GM12872 (cell line): ENCODE measurements at regions not wholly inside any gene's neighbourhood (a gene's known extent, or its start where the extent isn't known, plus 50 kb on each side); places are given as distances from the start of the nearest gene placed in this dataset.

Experiments
- TF ChIP-seq, protein P1 (sequence below): IDR thresholded peaks from 3 replicates; pipeline ENCODE4 v1.5.1; 2011; ENCODE audit warnings: low read depth, mild to moderate bottlenecking, low read length, moderate library complexity; ENCODE audit not compliant: insufficient read depth

DNA sequence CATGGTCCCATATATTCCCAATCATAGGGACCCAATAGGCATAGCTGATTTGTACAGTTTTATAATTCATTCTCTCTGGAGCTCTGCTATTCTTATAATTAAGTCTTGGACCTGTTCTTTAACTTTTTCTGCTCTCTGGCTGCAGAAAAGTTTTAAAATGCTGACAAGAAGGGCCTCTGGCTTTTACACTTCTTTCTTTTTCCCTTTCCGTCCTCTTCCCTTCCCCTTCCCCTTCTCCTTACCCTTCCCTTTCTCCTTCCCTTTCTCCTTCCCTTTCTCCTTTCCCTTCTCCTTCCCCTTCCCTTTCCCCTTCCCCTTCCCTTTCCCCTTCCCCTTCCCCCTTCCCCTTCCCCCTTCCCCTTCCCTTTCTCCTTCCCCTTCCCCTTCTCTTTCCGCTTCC lies 101.3 kb upstream of the TPK1 start:
- TF ChIP-seq, protein P1, sequence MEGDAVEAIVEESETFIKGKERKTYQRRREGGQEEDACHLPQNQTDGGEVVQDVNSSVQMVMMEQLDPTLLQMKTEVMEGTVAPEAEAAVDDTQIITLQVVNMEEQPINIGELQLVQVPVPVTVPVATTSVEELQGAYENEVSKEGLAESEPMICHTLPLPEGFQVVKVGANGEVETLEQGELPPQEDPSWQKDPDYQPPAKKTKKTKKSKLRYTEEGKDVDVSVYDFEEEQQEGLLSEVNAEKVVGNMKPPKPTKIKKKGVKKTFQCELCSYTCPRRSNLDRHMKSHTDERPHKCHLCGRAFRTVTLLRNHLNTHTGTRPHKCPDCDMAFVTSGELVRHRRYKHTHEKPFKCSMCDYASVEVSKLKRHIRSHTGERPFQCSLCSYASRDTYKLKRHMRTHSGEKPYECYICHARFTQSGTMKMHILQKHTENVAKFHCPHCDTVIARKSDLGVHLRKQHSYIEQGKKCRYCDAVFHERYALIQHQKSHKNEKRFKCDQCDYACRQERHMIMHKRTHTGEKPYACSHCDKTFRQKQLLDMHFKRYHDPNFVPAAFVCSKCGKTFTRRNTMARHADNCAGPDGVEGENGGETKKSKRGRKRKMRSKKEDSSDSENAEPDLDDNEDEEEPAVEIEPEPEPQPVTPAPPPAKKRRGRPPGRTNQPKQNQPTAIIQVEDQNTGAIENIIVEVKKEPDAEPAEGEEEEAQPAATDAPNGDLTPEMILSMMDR, result no peak

DNA sequence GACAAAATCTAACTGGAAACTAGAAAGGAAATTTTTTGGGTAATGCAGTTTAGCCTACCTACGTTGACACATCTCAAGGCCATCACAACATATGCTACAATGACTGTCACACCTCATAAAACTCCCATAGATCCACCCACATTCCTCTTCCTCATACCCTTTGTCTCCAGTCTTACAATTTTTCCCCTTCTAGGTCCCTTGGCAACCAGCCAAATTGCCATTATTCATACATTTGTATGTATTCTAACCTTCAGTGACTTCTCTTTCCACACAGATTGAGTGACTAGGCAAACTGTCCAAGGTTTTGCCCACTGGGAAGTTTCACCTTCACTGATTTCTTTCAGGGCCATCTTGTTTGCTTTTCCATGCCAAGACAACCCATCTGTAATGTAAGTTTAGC lies 100.5 kb upstream of the TPK1 start:
- TF ChIP-seq, protein P1, result no peak

DNA sequence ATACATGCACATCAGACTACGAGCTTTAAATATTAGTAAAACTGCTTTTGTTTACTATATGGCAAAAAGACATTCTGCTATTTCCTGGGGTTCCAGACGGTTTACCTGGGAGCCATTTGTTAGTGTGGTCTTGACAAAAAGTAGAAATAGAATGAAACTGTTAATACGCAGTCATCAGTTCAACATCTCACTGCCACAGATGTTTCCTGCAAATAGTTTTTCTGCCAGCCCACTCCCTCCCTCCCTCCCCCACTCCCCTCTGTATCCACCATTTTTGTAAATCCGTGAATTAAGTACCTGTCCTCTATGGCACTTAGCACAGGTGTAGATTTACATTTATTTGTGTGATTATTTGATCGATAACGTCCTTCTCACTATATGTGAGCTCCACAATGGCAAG lies 74.6 kb upstream of the TPK1 start:
- TF ChIP-seq, protein P1, result no peak

DNA sequence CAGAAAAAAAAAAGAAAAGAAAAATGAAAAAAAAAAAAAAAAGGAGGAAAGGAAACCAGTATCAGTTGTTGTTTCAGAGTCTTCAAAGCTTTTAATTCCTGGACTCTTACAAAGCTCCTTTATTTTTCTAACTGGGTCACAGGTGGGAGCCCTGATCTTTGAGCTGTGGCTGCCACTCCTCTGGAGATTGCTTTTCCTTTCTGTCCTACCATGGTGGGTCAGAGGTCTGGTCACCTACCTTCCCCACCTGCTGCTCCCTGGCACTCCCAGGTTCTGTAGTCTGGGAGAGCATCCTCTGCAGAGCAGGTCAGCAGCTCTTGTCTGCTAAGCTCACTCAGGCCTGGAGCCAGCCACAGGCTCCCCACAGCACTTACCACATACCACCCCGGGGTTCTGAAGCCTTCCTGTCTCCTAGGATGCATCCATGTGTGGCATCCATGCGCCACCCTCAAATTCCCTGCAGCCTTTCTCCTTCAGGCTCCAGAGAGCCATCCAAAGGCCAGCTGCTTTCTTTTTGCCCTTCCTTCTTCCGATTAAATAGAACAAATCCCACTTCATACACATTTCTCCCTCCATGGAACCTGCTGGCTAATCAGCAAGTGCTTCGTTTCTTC lies 73.2 kb upstream of the TPK1 start:
- TF ChIP-seq, protein P1, result no peak

DNA sequence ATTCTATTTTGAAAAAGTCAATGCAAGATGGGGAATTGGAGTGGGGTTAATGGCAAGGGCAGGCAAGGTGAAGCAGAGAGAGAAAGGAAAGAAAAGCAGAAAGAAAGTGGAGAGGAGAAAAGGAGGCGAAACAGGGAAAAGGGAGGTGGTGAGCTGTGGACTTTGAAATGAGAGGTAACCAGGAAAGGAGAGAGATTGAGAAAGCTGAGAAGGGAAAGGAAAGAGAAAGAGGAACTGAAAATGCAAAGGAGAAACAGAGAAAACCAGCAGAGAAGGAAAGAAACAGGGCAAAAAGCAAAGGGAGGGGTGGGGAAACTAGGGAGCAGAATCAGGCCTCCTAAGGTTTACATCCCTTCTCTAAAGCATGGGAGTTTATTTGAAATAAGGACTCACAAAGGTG lies 72.5 kb upstream of the TPK1 start:
- TF ChIP-seq, protein P1, result no peak

DNA sequence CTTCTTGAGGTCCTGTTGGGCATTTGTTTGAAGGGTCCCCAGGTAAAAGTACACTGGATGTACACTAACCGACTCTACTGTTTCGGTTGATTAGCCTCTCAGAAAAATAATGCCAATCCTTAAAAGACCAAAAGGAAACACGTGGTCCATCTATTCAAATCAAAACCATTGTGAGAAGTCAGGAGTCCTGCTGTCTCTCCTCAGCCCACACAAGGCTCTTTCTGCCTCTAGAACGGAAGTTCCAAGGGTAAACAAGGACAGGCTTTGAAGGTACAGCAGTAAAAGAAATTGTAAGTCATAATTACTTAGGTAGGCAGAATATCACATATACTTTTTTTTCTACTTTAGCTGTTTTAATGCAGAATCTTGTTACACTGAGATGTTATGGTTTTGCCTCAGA lies 71.7 kb upstream of the TPK1 start:
- TF ChIP-seq, protein P1, result no peak

DNA sequence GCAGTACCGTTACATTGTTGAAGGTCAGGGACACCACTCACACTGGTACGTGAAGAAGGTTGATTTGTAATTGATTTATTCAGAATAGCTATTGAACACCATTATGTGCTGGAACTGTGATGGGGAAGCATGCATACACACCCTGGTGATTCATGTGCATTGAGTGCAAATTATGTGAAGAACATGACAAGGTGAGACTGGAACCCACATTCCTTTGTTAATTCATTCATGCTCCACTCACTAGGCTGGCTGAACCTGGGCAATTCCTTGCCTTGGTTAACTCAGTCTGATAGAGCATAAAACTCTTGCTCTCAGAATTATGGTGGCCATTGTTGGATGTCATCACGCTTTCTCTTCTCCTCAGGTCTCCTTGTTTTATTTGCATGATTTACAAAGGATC lies 67.3 kb upstream of the TPK1 start:
- TF ChIP-seq, protein P1, result no peak
